ENCODE measurements at regions not wholly inside any gene's neighbourhood (a gene's known extent, or its start where the extent isn't known, plus 50 kb on each side); places are given as distances from the start of the nearest gene placed in this dataset.

DNA sequence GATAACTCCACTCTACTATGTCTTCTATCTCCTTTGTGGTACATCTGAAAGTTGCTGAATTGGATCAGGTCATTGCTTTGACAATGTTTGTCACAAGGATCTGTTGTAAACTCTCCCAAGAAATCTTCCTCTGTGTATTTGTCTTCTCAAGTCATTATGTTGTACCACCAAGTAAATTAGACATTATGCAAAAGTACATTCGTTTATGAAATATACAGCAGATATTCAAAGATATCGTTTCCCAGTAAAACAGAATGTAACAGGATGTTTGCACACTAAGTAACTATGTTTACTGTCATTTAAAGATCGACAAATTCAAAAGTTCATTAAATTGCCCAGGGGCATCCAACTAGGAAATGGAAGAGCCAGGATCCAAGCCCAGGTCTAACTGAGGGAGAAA, 739.4 kb downstream of the EFNB2 start:
- no peaks in the 10 kb centered on the region for H3K36me3 ChIP-seq
- no peaks in the 10 kb centered on the region for H3K4me1 ChIP-seq
- H3K27ac ChIP-seq, result no peak overlapping the region
- no peaks in the 10 kb centered on the region for H3K27me3 ChIP-seq
- no peak for DNase-seq
- intact Hi-C loops (cut with DNase I), result no loop called here
- 41% methylated on average over 3 of the region's 3 CpGs for WGBS (ENCODE audit: insufficient coverage, low coverage, low lambda C conversion rate, missing lambda C conversion rate)
- no peaks in the 10 kb centered on the region for H3K9me3 ChIP-seq
- no peak for TF ChIP-seq POLR2A (IDR thresholded peaks at IDR 0.05)
- TF ChIP-seq, protein P1, sequence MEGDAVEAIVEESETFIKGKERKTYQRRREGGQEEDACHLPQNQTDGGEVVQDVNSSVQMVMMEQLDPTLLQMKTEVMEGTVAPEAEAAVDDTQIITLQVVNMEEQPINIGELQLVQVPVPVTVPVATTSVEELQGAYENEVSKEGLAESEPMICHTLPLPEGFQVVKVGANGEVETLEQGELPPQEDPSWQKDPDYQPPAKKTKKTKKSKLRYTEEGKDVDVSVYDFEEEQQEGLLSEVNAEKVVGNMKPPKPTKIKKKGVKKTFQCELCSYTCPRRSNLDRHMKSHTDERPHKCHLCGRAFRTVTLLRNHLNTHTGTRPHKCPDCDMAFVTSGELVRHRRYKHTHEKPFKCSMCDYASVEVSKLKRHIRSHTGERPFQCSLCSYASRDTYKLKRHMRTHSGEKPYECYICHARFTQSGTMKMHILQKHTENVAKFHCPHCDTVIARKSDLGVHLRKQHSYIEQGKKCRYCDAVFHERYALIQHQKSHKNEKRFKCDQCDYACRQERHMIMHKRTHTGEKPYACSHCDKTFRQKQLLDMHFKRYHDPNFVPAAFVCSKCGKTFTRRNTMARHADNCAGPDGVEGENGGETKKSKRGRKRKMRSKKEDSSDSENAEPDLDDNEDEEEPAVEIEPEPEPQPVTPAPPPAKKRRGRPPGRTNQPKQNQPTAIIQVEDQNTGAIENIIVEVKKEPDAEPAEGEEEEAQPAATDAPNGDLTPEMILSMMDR (IDR thresholded peaks at IDR 0.05), result no peak
- no peak for ATAC-seq
- no peak overlapping the region for H3K4me3 ChIP-seq

DNA sequence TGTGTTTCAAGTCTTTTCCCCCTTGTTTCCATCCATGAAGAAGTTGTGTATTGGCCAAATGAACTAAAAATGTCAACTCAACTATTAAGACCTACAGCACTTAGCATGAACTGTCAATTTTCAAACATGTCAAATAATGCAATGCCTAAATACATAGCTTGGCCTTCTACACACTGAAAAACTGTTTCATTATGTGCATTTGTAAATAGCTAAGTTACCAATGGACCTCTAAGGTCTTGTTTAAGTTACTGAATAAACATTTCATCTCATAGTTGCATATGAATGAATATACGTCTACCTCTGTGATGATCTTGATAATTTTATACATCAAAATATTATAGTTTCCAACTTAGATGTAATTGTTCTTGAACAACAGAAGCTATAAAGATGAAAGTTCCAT, 744.5 kb downstream of the EFNB2 start:
- TF ChIP-seq POLR2A (IDR thresholded peaks at IDR 0.05), result no peak
- TF ChIP-seq, protein P1 (IDR thresholded peaks at IDR 0.05), result no peak
- ATAC-seq, result no peak
- 70% methylated on average over 1 of the region's 1 CpG for WGBS (ENCODE audit: insufficient coverage, low coverage, low lambda C conversion rate, missing lambda C conversion rate)

DNA sequence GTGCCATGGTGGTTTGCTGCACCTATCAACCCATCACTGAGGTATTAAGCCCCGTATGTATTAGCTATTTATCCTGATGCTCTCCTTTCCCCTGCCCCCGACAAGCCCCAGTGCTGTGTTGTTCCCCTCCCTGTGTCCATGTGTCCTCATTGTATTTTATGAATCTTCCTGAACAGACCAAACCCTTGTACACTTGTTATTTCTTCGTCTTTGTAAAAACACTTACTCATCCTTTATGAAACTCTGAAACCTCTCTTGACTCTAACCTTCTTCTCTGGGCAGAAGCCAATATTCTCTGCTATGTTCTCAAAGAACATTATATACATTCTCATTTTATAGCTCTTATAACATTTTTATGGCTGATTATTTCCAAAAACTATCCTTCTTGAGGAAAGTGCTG, 746.9 kb downstream of the EFNB2 start:
- TF ChIP-seq, protein P1 (IDR thresholded peaks at IDR 0.05), result no peak
- no peak for TF ChIP-seq POLR2A (IDR thresholded peaks at IDR 0.05)
- ATAC-seq (no peak), DNase-seq (no peak)
- Histone ChIP-seq H3K27ac (no peak overlapping the region), H3K4me1 (peaks cover 0 to 16% (median 0%) of the 10 kb centered on the region in 4 donors), H3K27me3 (no peaks in the 10 kb centered on the region), H3K36me3 (no peaks in the 10 kb centered on the region), H3K4me3 (no peak overlapping the region), H3K9me3 (no peaks in the 10 kb centered on the region)
- intact Hi-C loops (cut with DNase I), result no loop called here
- 78% methylated on average over 3 of the region's 3 CpGs for WGBS (ENCODE audit: insufficient coverage, low coverage, low lambda C conversion rate, missing lambda C conversion rate)

More for the DNA sequence above, 744.5 kb downstream of the EFNB2 start:
- peaks cover 0 to 6% (median 0%) of the 10 kb centered on the region in 4 donors for H3K4me1 ChIP-seq
- DNase-seq, result no peak
- H3K27me3 ChIP-seq, result no peaks in the 10 kb centered on the region
- intact Hi-C loops (cut with DNase I), result no loop called here
- no peaks in the 10 kb centered on the region for H3K36me3 ChIP-seq
- no peak overlapping the region for H3K27ac ChIP-seq
- H3K9me3 ChIP-seq, result no peaks in the 10 kb centered on the region
- H3K4me3 ChIP-seq, result no peak overlapping the region

DNA sequence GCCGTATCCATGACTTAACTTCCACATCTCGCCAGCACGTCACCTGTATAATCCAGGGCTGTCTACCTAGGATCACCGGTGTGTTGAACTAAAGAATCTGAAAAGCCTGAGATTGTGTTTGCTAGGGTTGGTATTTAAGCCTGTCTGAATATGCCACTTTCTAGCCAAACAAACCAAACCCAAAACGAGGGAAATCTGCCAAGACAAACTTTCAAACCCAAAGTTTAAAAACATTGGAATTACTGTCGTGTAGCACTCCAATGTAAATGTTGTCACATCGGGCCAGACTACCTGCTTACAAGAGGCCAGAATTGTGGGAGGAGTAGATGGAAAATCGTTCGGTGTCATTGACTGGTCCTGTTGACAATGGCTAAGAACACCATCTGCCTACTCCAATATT, 747.8 kb downstream of the EFNB2 start:
- intact Hi-C loops (cut with DNase I), result no loop called here
- ATAC-seq (peak; percentile 96 to 98 (median 98)), DNase-seq (peak in 1 of 3 donors; percentile 74)
- 26% methylated on average over 9 of the region's 9 CpGs for WGBS (ENCODE audit: insufficient coverage, low coverage, low lambda C conversion rate, missing lambda C conversion rate)
- H3K4me1 ChIP-seq, result peaks cover 0 to 16% (median 0%) of the 10 kb centered on the region in 4 donors
- no peak overlapping the region for H3K4me3 ChIP-seq
- H3K36me3 ChIP-seq, result no peaks in the 10 kb centered on the region
- no peaks in the 10 kb centered on the region for H3K27me3 ChIP-seq
- H3K27ac ChIP-seq, result peak overlapping the region in 2 of 3 donors; percentile 27 to 39
- H3K9me3 ChIP-seq, result no peaks in the 10 kb centered on the region
- no peak for TF ChIP-seq POLR2A (IDR thresholded peaks at IDR 0.05)
- TF ChIP-seq, protein P1 (IDR thresholded peaks at IDR 0.05), result no peak

DNA sequence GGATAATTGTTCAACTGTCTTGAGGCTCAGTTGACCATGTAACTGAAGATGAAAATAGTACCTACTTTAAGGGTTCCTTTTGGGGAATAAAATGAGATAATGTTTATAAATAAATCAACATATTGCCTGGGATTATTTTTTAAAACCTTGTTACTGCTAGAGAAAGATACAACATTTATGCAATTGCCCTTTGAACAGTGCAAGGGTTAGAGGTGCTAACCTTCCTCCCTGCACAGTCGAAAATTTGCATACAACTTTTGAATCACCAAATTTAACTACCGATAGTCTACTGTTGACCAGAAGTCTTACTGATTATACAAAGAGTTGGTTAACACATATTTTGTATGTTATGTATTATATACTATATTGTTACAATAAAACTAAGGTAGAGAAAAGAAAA, 750.0 kb downstream of the EFNB2 start:
- intact Hi-C loops (cut with DNase I), result no loop called here
- WGBS (ENCODE audit: insufficient coverage, low coverage, low lambda C conversion rate, missing lambda C conversion rate), result 18% methylated on average over 2 of the region's 2 CpGs

More for the DNA sequence above, 750.0 kb downstream of the EFNB2 start:
- Histone ChIP-seq H3K36me3 (no peaks in the 10 kb centered on the region), H3K9me3 (no peaks in the 10 kb centered on the region), H3K27me3 (no peaks in the 10 kb centered on the region), H3K4me3 (no peak overlapping the region), H3K4me1 (peaks cover 0 to 16% (median 0%) of the 10 kb centered on the region in 4 donors), H3K27ac (peak overlapping the region in 2 of 3 donors; percentile 4 to 33)
- no peak for TF ChIP-seq POLR2A (IDR thresholded peaks at IDR 0.05)
- TF ChIP-seq, protein P1 (IDR thresholded peaks at IDR 0.05), result no peak
- peak in 1 of 3 donors; percentile 46 for DNase-seq
- peak; percentile 67 to 83 (median 79) for ATAC-seq

Measured in right lobe of liver (tissue), 6 donors.